GM21825 (cell line): ENCODE measurements at regions not wholly inside any gene's neighbourhood (a gene's known extent, or its start where the extent isn't known, plus 50 kb on each side); places are given as distances from the start of the nearest gene placed in this dataset.
"Not testable (repeated sequence)": the region's sequence is repeated elsewhere in the genome, so short reads cannot be mapped to it uniquely, and the experiment has no call there.

Experiments
- ATAC-seq: cut with Tn5 transposase; IDR thresholded peaks from one replicate; pipeline ENCODE4 v1.9.1; 2021; ENCODE audit warnings: mild to moderate bottlenecking, moderate library complexity; ENCODE audit not compliant: unreplicated experiment

GRCh38 chr7:93830141-93830925, 60.2 kb downstream of the TFPI2 start:
- ATAC-seq: no peak

- ATAC-seq: no peak
Observed at GRCh38 chr7:93828260-93828659, 62.3 kb downstream of the TFPI2 start.

GRCh38 chr7:93823621-93824020, 66.9 kb downstream of the TFPI2 start:
- ATAC-seq: no peak

GRCh38 chr7:93821463-93821862, 69.1 kb downstream of the TFPI2 start:
- peak; percentile 41 for ATAC-seq

GRCh38 chr7:93819699-93820098, 70.9 kb downstream of the TFPI2 start:
- no peak for ATAC-seq

GRCh38 chr7:93817526-93817925, 73.0 kb downstream of the TFPI2 start:
- ATAC-seq: no peak

GRCh38 chr7:93817004-93817403, 73.5 kb downstream of the TFPI2 start:
- no peak for ATAC-seq

- no peak for ATAC-seq
Observed at GRCh38 chr7:93813514-93813913, 77.0 kb downstream of the TFPI2 start.

GRCh38 chr7:93812061-93812460, 78.5 kb downstream of the TFPI2 start:
- no peak for ATAC-seq

GRCh38 chr7:93811198-93811597, 79.4 kb downstream of the TFPI2 start:
- no peak for ATAC-seq

GRCh38 chr7:93810561-93810960, 80.0 kb downstream of the TFPI2 start:
- ATAC-seq: no peak

- no peak for ATAC-seq
Observed at GRCh38 chr7:93804726-93805125, 85.8 kb downstream of the TFPI2 start.

- no peak for ATAC-seq
Observed at GRCh38 chr7:93799750-93800357, 90.7 kb downstream of the TFPI2 start.

GRCh38 chr7:93793084-93793697, 97.4 kb downstream of the TFPI2 start:
- ATAC-seq: not testable (repeated sequence)

- ATAC-seq: no peak
Observed at GRCh38 chr7:93779115-93779514, 111.4 kb downstream of the TFPI2 start.

GRCh38 chr7:93778384-93778783, 112.2 kb downstream of the TFPI2 start:
- ATAC-seq: no peak

- no peak for ATAC-seq
Observed at GRCh38 chr7:93773446-93773845, 117.1 kb downstream of the TFPI2 start.

GRCh38 chr7:93765475-93765874, 125.1 kb downstream of the TFPI2 start:
- ATAC-seq: no peak

- no peak for ATAC-seq
Observed at GRCh38 chr7:93758631-93759030, 131.9 kb downstream of the TFPI2 start.

GRCh38 chr7:93757426-93757825, 133.1 kb downstream of the TFPI2 start:
- no peak for ATAC-seq

GRCh38 chr7:93756890-93757289, 133.7 kb downstream of the TFPI2 start:
- no peak for ATAC-seq

GRCh38 chr7:93751421-93751820, 139.1 kb downstream of the TFPI2 start:
- no peak for ATAC-seq
